ENCODE measurements at regions not wholly inside any gene's neighbourhood (a gene's known extent, or its start where the extent isn't known, plus 50 kb on each side); places are given as distances from the start of the nearest gene placed in this dataset.

DNA sequence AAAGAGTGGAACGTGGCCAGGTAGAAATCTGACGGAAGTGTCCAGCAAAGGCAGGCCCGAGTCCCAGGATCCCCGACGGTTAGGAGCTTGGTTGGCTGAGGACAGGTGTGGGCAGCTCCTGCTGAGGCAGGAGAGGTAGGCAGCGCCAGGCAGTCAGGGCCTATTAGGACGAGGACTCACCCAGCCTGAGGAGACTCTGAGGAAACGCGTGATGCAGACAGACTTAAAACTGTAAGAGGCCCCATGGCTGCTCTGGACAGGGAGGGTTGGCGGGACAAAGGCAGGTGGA lies 255.7 kb upstream of the SFSWAP start:
- in situ Hi-C loops (cut with MboI; ENCODE audit: low sequenced_read_pairs, unreplicated experiment): no loop called here
- DNase-seq (ENCODE audit: low spot score): no peak
- TF ChIP-seq, protein P1, sequence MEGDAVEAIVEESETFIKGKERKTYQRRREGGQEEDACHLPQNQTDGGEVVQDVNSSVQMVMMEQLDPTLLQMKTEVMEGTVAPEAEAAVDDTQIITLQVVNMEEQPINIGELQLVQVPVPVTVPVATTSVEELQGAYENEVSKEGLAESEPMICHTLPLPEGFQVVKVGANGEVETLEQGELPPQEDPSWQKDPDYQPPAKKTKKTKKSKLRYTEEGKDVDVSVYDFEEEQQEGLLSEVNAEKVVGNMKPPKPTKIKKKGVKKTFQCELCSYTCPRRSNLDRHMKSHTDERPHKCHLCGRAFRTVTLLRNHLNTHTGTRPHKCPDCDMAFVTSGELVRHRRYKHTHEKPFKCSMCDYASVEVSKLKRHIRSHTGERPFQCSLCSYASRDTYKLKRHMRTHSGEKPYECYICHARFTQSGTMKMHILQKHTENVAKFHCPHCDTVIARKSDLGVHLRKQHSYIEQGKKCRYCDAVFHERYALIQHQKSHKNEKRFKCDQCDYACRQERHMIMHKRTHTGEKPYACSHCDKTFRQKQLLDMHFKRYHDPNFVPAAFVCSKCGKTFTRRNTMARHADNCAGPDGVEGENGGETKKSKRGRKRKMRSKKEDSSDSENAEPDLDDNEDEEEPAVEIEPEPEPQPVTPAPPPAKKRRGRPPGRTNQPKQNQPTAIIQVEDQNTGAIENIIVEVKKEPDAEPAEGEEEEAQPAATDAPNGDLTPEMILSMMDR (IDR thresholded peaks at IDR 0.05; ENCODE audit: borderline replicate concordance, control extremely low read depth, extremely low read depth, insufficient read depth, missing control alignments): no peak

DNA sequence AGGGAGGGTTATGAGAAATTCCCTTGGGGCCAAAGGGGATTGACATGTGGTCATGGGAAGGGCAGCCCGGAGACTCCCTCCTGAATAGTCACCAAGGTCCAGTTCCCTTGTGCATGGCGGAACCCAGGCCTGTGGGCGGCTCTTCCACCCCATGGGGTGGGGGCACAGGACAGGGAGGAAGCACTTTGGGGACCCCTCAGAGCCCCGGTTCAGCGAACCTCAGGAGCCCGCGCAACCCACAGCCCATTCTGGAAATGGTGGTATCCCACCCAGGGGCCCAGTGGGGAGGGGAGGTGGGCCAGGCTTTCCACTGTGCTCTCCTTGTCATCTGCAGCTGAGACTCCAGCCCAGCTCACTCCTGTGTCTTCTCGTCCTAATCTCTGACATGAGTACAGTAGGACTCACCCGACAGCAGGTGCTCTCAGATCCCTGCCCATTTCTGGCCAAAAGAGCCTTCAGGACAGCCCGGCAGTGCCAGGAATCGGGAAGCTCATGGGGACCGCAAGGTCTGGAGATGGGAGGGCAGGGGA lies 255.2 kb upstream of the SFSWAP start:
- no peak for DNase-seq (ENCODE audit: low spot score)
- TF ChIP-seq, protein P1 (IDR thresholded peaks at IDR 0.05; ENCODE audit: borderline replicate concordance, control extremely low read depth, extremely low read depth, insufficient read depth, missing control alignments): no peak
- in situ Hi-C loops (cut with MboI; ENCODE audit: low sequenced_read_pairs, unreplicated experiment): no loop called here

DNA sequence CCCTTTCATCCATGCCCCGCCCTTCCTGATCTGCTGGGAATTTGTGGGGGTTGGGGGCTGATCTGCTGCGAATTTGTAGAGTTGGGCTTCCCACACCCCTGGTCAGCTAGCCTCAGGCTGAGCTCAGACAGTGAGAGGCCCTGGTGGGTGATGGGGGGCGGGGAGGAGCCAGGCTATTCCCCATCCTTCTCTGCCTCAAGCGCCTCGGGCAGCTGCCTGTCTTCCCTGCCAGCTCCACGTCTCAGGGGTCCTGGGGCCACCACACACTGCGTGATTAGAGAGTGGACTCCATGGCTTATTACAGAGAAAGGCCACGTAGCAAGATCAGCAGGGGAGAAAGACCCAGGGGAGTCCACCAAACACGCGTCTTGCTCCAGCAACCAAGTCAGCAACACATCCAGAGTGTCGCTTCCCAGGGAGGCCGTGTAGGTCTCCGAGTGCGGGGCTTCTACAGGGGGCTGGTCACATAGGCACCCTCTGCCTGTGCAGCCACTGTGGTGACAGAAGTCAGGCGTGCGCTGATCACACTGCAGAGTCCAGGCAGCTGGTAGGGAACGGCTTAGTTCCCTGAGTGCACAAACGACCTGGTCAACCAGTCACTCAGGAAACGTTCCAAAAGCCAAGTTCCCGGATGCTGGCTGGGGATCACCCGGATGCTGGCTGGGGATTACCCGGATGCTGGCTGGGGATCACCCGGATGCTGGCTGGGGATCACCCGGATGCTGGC lies 254.4 kb upstream of the SFSWAP start:
- in situ Hi-C loops (cut with MboI; ENCODE audit: low sequenced_read_pairs, unreplicated experiment): no loop called here
- TF ChIP-seq, protein P1 (IDR thresholded peaks at IDR 0.05; ENCODE audit: borderline replicate concordance, control extremely low read depth, extremely low read depth, insufficient read depth, missing control alignments): no peak
- no peak for DNase-seq (ENCODE audit: low spot score)

DNA sequence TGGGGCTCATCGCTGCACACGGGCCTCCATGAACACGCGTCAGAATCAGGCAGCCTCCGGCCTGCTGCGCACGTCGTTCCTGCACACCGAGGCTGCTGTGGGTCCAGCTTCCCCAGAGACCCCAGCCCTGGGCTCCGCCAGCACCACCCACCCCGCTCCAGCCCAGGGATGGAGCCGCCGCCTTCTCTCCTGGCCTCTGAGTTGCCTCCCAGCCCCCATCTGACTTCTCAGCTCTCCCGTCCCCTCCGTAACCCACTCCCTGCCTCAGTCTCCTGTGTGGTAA lies 253.9 kb upstream of the SFSWAP start:
- in situ Hi-C loops (cut with MboI; ENCODE audit: low sequenced_read_pairs, unreplicated experiment): no loop called here
- DNase-seq (ENCODE audit: low spot score): no peak
- TF ChIP-seq, protein P1 (IDR thresholded peaks at IDR 0.05; ENCODE audit: borderline replicate concordance, control extremely low read depth, extremely low read depth, insufficient read depth, missing control alignments): no peak

DNA sequence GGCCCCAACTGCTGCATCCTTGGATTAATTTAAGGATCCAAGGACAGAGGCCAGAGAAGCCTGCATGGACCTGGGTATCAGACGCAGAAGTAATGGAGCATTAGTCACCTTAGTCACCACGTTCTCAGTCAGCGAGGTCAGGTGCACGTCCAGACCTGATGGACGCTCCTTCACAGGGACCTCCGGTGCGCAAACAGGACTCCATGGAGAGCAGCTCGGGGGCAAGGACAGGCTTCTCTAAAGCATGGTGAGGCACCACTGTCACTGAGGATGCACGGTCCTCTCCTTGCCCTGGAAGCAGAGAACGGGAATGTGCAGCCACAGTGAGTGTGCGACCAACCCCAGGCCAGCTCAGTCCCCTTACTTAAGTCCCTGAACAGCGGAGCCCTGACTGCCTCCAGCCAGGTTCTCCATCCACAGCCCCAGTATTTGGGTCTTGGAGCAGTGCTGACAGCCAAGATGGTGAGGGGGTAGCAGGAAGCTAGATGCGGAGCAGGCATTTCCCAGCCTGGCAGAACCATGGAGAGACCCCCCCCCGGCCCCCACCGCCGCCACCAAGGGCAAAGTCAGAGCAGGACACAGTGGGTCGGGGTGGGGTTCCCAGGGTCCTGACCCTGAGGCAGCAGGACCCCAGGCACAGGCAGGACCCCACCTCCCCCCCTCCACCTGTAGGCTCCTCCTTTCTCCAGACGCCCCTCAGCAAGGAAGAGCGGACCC lies 253.4 kb upstream of the SFSWAP start:
- TF ChIP-seq, protein P1 (IDR thresholded peaks at IDR 0.05; ENCODE audit: borderline replicate concordance, control extremely low read depth, extremely low read depth, insufficient read depth, missing control alignments): no peak
- DNase-seq (ENCODE audit: low spot score): no peak
- in situ Hi-C loops (cut with MboI; ENCODE audit: low sequenced_read_pairs, unreplicated experiment): no loop called here

DNA sequence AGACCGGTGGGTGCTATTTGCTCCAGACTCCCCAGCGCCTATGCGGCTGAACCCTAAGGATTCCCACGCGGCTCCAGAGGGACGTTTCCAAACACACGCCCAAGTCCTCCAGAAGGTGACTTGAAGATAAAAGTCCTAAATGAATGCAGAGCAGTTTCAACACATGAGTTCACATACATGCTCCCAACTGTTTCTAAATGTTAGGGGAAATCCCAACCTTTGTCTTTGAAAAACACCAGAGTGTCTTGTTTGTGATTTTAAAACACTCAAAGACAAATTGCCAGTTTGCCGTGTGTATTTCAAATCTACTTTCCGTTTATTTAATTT lies 252.9 kb upstream of the SFSWAP start:
- in situ Hi-C loops (cut with MboI; ENCODE audit: low sequenced_read_pairs, unreplicated experiment): no loop called here
- no peak for DNase-seq (ENCODE audit: low spot score)
- TF ChIP-seq, protein P1 (IDR thresholded peaks at IDR 0.05; ENCODE audit: borderline replicate concordance, control extremely low read depth, extremely low read depth, insufficient read depth, missing control alignments): no peak

Data from GM13976 (cell line).